Suprapubic skin (tissue), 4 donors: ENCODE measurements at regions not wholly inside any gene's neighbourhood (a gene's known extent, or its start where the extent isn't known, plus 50 kb on each side); places are given as distances from the start of the nearest gene placed in this dataset.

Source experiments
- EP300 ChIP-seq: sonication (generic); formaldehyde crosslinking; IDR thresholded peaks from one replicate; pipeline ENCODE4 v1.6.1; 2017; ENCODE audit warnings: antibody characterized with exemption
- POLR2A ChIP-seq, 2 donors: fragments of 450-650 bp; IDR thresholded peaks; one replicate each; pipeline ENCODE4 v1.6.1; 2017; ENCODE audit warnings: antibody characterized with exemption in 2 of 2, mild to moderate bottlenecking in 2 of 2, moderate library complexity in 2 of 2
- POLR2AphosphoS5 ChIP-seq, 3 donors: sonication (generic); formaldehyde crosslinking; IDR thresholded peaks; one replicate each; pipeline ENCODE4 v1.6.1; 2017; ENCODE audit warnings: antibody characterized with exemption in 3 of 3
- TF ChIP-seq, protein P1 (sequence below), 2 donors: fragments of 200-600 bp in 1 of 2; fragments of 450-650 bp in 1 of 2; sonication (generic) in 1 of 2; IDR thresholded peaks; one replicate each; pipeline ENCODE4 v1.5.1; 2016 to 2019; ENCODE audit warnings: antibody characterized with exemption in 2 of 2, mild to moderate bottlenecking in 1 of 2, moderate library complexity in 1 of 2

DNA sequence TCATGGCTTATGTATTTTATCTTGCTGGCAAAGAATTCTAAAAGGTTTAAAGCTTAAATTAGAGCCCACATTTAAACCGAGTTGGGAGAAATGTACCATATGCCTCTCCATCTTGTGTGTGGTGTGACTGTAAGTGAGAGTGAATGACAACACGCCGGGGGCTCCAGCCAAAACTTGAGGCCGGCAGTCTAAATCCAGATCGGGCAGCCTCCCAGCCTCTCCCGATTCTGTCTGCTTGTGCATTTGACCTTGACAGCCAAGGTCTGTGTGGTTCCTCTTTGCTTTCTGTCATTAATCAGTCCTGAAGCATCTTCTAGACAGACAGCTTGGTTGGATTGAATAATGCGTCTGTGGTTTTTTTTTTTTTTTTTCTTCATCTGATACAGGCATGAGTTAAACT is 1093.2 kb upstream of the EEF2KMT start:
- TF ChIP-seq, protein P1, sequence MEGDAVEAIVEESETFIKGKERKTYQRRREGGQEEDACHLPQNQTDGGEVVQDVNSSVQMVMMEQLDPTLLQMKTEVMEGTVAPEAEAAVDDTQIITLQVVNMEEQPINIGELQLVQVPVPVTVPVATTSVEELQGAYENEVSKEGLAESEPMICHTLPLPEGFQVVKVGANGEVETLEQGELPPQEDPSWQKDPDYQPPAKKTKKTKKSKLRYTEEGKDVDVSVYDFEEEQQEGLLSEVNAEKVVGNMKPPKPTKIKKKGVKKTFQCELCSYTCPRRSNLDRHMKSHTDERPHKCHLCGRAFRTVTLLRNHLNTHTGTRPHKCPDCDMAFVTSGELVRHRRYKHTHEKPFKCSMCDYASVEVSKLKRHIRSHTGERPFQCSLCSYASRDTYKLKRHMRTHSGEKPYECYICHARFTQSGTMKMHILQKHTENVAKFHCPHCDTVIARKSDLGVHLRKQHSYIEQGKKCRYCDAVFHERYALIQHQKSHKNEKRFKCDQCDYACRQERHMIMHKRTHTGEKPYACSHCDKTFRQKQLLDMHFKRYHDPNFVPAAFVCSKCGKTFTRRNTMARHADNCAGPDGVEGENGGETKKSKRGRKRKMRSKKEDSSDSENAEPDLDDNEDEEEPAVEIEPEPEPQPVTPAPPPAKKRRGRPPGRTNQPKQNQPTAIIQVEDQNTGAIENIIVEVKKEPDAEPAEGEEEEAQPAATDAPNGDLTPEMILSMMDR (IDR thresholded peaks at IDR 0.05) = no peak
- TF ChIP-seq POLR2A (IDR thresholded peaks at IDR 0.05) (no peak), POLR2AphosphoS5 (IDR thresholded peaks at IDR 0.05) (no peak), EP300 (no peak)
